ENCODE measurements at regions not wholly inside any gene's neighbourhood (a gene's known extent, or its start where the extent isn't known, plus 50 kb on each side); places are given as distances from the start of the nearest gene placed in this dataset.

DNA sequence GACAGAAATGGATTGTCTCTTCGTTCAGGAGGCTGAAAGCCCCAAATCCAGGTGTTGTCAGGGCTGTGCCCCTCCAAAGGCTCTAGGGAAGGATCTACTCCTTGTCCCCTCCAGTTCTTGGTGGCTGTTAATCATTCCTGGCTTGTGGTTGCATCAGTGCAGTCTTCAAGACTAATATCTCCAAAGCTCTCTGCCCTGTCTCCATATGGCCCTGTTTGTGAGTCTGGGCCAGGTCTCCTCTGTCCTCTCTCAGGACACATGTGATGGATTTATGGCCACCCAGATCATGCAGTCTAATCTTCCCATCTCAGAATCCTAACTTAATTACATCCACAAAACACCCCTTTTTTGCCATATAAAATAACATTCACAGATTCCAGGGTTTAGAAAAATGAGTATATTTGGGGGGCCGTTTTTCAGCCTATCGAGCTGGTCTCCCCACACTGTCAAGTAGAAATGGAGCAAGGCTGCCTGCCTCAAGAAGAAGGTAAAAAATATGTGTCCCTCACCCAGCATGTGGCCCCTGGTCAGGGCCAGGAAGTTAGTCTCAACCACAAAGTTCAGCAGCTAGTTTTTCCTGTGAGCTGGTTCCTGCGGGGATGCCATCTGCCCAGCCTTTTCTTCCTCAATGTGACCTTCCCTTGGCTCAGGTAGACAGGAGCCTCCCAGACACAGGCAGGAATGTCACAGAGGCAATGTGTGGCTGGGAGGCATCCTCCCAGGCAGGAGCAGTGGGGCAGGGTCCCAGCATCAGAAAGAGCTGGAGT is 509.4 kb downstream of the IRX1 start:
- Histone ChIP-seq H3K4me1 (no peaks in the 10 kb centered on the region), H3K27me3 (no peaks in the 10 kb centered on the region), H3K36me3 (no peaks in the 10 kb centered on the region), H3K4me3 (no peak overlapping the region), H3K27ac (no peak overlapping the region), H3K9me3 (no peaks in the 10 kb centered on the region)
- no peak for DNase-seq (ENCODE audit: low spot score in 2 of 2)
- TF ChIP-seq, protein P1, sequence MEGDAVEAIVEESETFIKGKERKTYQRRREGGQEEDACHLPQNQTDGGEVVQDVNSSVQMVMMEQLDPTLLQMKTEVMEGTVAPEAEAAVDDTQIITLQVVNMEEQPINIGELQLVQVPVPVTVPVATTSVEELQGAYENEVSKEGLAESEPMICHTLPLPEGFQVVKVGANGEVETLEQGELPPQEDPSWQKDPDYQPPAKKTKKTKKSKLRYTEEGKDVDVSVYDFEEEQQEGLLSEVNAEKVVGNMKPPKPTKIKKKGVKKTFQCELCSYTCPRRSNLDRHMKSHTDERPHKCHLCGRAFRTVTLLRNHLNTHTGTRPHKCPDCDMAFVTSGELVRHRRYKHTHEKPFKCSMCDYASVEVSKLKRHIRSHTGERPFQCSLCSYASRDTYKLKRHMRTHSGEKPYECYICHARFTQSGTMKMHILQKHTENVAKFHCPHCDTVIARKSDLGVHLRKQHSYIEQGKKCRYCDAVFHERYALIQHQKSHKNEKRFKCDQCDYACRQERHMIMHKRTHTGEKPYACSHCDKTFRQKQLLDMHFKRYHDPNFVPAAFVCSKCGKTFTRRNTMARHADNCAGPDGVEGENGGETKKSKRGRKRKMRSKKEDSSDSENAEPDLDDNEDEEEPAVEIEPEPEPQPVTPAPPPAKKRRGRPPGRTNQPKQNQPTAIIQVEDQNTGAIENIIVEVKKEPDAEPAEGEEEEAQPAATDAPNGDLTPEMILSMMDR (IDR thresholded peaks at IDR 0.05), result no peak
- intact Hi-C loops (cut with DNase I), result no loop called here

DNA sequence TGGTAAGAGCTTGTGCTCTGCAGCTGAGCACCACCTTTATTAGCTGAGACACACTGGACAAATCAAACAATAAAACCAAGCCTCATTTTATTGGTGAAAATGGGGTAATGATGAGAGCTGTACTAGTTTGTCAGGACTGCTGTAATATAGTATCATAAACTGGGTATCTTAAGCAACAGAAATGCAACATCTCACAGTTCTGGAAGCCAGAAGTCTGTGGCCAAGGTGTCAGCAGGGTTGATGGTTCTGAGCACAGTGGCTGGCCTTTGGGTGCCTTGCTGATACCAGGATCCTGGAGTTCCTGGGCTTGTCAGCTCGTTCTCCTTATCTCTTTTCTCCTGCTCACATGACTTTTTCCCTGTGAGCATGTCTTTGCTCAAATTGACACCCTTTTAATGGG is 513.1 kb downstream of the IRX1 start:
- intact Hi-C loops (cut with DNase I), result no loop called here
- H3K27me3 ChIP-seq, result no peaks in the 10 kb centered on the region
- H3K9me3 ChIP-seq, result no peaks in the 10 kb centered on the region
- TF ChIP-seq, protein P1 (IDR thresholded peaks at IDR 0.05), result no peak
- no peaks in the 10 kb centered on the region for H3K4me1 ChIP-seq
- H3K4me3 ChIP-seq, result no peak overlapping the region
- DNase-seq (ENCODE audit: low spot score in 2 of 2), result no peak
- H3K36me3 ChIP-seq, result no peaks in the 10 kb centered on the region
- H3K27ac ChIP-seq, result no peak overlapping the region

DNA sequence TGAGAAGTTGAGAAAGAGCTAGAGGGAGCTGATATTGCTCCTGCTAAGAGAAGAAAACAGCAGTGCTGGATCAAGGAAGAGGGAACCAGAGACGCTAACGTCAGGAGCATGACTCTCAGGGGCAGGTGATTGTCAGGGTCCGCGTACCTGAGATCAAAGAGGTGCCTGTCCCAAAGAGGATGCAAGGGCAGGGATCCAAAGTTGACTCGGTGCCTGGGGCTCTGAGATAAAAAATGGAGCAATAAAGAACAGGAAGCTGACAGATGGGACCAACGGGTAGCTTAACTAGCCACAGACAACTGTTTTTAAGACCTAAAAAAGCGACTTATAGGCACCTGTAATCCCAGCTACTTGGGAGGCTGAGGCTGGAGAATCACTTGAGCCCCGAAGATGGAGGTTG is 517.8 kb downstream of the IRX1 start:
- TF ChIP-seq, protein P1 (IDR thresholded peaks at IDR 0.05), result no peak
- H3K36me3 ChIP-seq, result no peaks in the 10 kb centered on the region
- H3K4me3 ChIP-seq, result no peak overlapping the region
- no peak for DNase-seq (ENCODE audit: low spot score in 2 of 2)
- H3K27me3 ChIP-seq, result no peaks in the 10 kb centered on the region
- intact Hi-C loops (cut with DNase I), result no loop called here
- no peaks in the 10 kb centered on the region for H3K4me1 ChIP-seq
- no peak overlapping the region for H3K27ac ChIP-seq
- no peaks in the 10 kb centered on the region for H3K9me3 ChIP-seq

DNA sequence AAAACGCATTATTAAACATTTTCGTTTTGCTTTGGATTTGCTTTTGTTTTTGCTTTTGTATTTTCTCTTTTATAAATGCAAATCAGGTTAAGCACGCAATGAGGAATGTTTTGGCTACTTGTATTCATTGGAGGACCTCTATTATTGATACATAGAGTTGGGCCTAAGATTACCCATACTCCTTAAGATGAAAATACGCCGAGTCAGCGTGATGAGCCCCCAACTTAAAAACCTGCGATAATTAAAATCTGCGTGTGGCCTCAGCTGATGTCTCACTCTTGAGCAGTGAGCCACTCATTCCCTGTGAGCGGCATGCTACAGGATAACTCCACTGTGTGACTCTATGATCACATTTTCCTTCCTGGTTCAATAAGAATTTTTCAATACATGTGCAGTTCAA is 518.3 kb downstream of the IRX1 start:
- Histone ChIP-seq H3K4me3 (no peak overlapping the region), H3K27ac (no peak overlapping the region), H3K4me1 (no peaks in the 10 kb centered on the region), H3K27me3 (no peaks in the 10 kb centered on the region), H3K9me3 (no peaks in the 10 kb centered on the region), H3K36me3 (no peaks in the 10 kb centered on the region)
- no peak for DNase-seq (ENCODE audit: low spot score in 2 of 2)
- TF ChIP-seq, protein P1 (IDR thresholded peaks at IDR 0.05), result no peak
- intact Hi-C loops (cut with DNase I), result no loop called here

DNA sequence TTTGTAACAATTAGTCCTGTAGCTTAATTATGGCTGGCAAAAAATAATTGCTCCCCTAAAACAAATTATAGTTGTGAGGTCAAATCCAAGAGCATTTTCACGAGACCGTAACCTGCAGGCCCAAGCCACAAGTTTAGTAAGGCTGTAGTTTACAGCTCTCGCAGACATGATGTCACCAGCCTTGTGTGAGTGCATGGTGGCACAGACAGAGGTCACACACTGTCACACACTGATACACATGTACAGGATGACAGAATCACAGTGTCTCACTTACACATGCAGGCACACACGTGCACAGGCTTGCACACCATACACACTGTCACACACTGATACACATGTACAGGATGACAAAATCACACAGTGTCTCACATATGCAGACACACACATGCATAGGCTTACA is 518.8 kb downstream of the IRX1 start:
- Histone ChIP-seq H3K27ac (no peak overlapping the region), H3K9me3 (no peaks in the 10 kb centered on the region), H3K4me3 (no peak overlapping the region), H3K36me3 (no peaks in the 10 kb centered on the region), H3K4me1 (no peaks in the 10 kb centered on the region), H3K27me3 (no peaks in the 10 kb centered on the region)
- TF ChIP-seq, protein P1 (IDR thresholded peaks at IDR 0.05), result no peak
- intact Hi-C loops (cut with DNase I), result no loop called here
- no peak for DNase-seq (ENCODE audit: low spot score in 2 of 2)

DNA sequence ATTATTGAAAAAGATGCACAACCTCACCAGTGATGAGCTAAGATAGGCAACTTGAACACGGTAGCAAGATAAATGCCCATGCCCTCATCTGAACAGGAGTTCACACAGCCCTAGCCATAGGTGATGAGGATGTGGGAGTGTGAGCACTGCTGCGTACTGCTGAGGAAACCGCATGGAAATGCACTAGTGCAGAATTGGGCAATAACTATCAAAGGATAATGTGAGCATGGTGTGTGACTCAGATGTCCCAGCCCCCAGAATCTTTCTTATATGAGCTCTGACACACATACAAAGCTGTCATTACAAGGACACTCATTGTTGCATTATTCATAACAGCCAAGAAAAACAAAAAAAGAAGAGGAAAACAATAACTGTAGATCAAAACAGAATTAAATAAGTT is 521.2 kb downstream of the IRX1 start:
- intact Hi-C loops (cut with DNase I), result no loop called here
- Histone ChIP-seq H3K27ac (no peak overlapping the region), H3K36me3 (no peaks in the 10 kb centered on the region), H3K27me3 (no peaks in the 10 kb centered on the region), H3K4me1 (no peaks in the 10 kb centered on the region), H3K9me3 (no peaks in the 10 kb centered on the region), H3K4me3 (no peak overlapping the region)
- DNase-seq (ENCODE audit: low spot score in 2 of 2), result no peak
- TF ChIP-seq, protein P1 (IDR thresholded peaks at IDR 0.05), result no peak
